GM23338 (cell line): ENCODE measurements at regions not wholly inside any gene's neighbourhood (a gene's known extent, or its start where the extent isn't known, plus 50 kb on each side); places are given as distances from the start of the nearest gene placed in this dataset.
A peak's percentile ranks its signal among the peaks of the same experiment; 100 is the strongest.

Source experiments
- ATAC-seq: fragments of 200-7000 bp; cut with Tn5 transposase; 3 replicates; pipeline ENCODE4 v1.9.1; 2020
- DNase-seq: peaks from one replicate; pipeline ENCODE4 v3.0.0-alpha.2; 2015; ENCODE audit warnings: low spot score
- H2AFZ ChIP-seq: fragments of 200-600 bp; sonication (generic); 2 replicates; pipeline ENCODE4 v1.8.0; 2016; ENCODE audit warnings: antibody characterized with exemption, mild to moderate bottlenecking, moderate library complexity
- H3F3A ChIP-seq: fragments of 200-600 bp; sonication (generic); replicated peaks from 2 replicates; pipeline ENCODE4 v1.8.0; 2017; ENCODE audit warnings: antibody characterized with exemption, mixed run types, low read depth
- H3K27ac ChIP-seq: fragments of 200-600 bp; sonication (generic); 2 replicates; pipeline ENCODE4 v1.6.1; 2016; ENCODE audit warnings: low read depth
- H3K27me3 ChIP-seq: fragments of 200-600 bp; sonication (generic); 2 replicates; pipeline ENCODE4 v1.8.0; 2016; ENCODE audit warnings: mild to moderate bottlenecking, mixed run types, moderate library complexity; ENCODE audit not compliant: insufficient read depth
- H3K36me3 ChIP-seq: fragments of 200-600 bp; sonication (generic); 2 replicates; pipeline ENCODE4 v1.8.0; 2016; ENCODE audit warnings: mild to moderate bottlenecking; ENCODE audit not compliant: insufficient read depth
- H3K4me1 ChIP-seq: fragments of 200-600 bp; sonication (generic); 2 replicates; pipeline ENCODE4 v1.8.0; 2016; ENCODE audit warnings: mild to moderate bottlenecking, moderate library complexity; ENCODE audit not compliant: insufficient read depth
- H3K4me2 ChIP-seq: fragments of 200-600 bp; sonication (generic); 2 replicates; pipeline ENCODE4 v1.7.1; 2017; ENCODE audit warnings: mixed run types
- H3K4me3 ChIP-seq: fragments of 200-600 bp; sonication (generic); 2 replicates; pipeline ENCODE4 v1.6.1; 2016; ENCODE audit warnings: mixed run types
- H3K79me2 ChIP-seq: fragments of 200-600 bp; sonication (generic); replicated peaks from 2 replicates; pipeline ENCODE4 v1.8.0; 2017; ENCODE audit warnings: mild to moderate bottlenecking; ENCODE audit not compliant: insufficient read depth
- H3K9me2 ChIP-seq: fragments of 200-600 bp; sonication (generic); 2 replicates; pipeline ENCODE4 v1.8.0; 2017; ENCODE audit not compliant: insufficient read depth
- H4K20me1 ChIP-seq: fragments of 200-600 bp; sonication (generic); replicated peaks from 2 replicates; pipeline ENCODE4 v1.8.0; 2017; ENCODE audit warnings: mild to moderate bottlenecking; ENCODE audit not compliant: insufficient read depth
- H3K27ac Mint-ChIP-seq: 2 replicates; pipeline ENCODE4 v1.8.0; 2020; ENCODE audit warnings: inconsistent platforms, mild to moderate bottlenecking, moderate library complexity, mixed read lengths
- H3K27me3 Mint-ChIP-seq: 3 replicates; pipeline ENCODE4 v1.8.0; 2022; ENCODE audit warnings: low read depth, mild to moderate bottlenecking, moderate library complexity, mixed read lengths, inconsistent platforms; ENCODE audit not compliant: insufficient read depth, poor library complexity
- H3K36me3 Mint-ChIP-seq: 3 replicates; pipeline ENCODE4 v1.8.0; 2021; ENCODE audit warnings: low read depth, mild to moderate bottlenecking, inconsistent platforms, moderate library complexity, mixed read lengths
- H3K4me1 Mint-ChIP-seq: 3 replicates; pipeline ENCODE4 v1.8.0; 2020; ENCODE audit warnings: mild to moderate bottlenecking, inconsistent platforms, mixed read lengths
- H3K4me3 Mint-ChIP-seq: 3 replicates; pipeline ENCODE4 v1.8.0; 2021; ENCODE audit warnings: moderate library complexity, mild to moderate bottlenecking, inconsistent platforms, mixed read lengths
- H3K9me3 Mint-ChIP-seq: 3 replicates; pipeline ENCODE4 v1.8.0; 2020; ENCODE audit warnings: moderate library complexity, mild to moderate bottlenecking, inconsistent platforms, mixed read lengths
- CREB1 ChIP-seq: fragments of 250-450 bp; sonication (Bioruptor Pico); IDR thresholded peaks from 2 replicates; pipeline ENCODE4 v1.5.0; 2020; ENCODE audit warnings: low read depth, mild to moderate bottlenecking, moderate library complexity
- EZH2 ChIP-seq: fragments of 200-600 bp; sonication (generic); IDR thresholded peaks from one replicate; pipeline ENCODE4 v1.8.0; 2017; ENCODE audit warnings: antibody characterized with exemption, mild to moderate bottlenecking, low read depth; ENCODE audit not compliant: unreplicated experiment
- EZH2phosphoT487 ChIP-seq: fragments of 200-600 bp; sonication (generic); IDR thresholded peaks from one replicate; pipeline ENCODE4 v1.8.1; 2018; ENCODE audit warnings: antibody characterized with exemption; ENCODE audit not compliant: unreplicated experiment
- JUNB ChIP-seq: IDR thresholded peaks from one replicate; pipeline ENCODE4 v1.6.1; 2016; ENCODE audit warnings: antibody characterized with exemption; ENCODE audit not compliant: unreplicated experiment
- NANOG ChIP-seq: IDR thresholded peaks from 2 replicates; pipeline ENCODE4 v1.6.1; 2016; ENCODE audit warnings: antibody characterized with exemption, borderline replicate concordance
- POLR2AphosphoS5 ChIP-seq: IDR thresholded peaks from 2 replicates; pipeline ENCODE4 v1.6.1; 2016; ENCODE audit warnings: antibody characterized with exemption, low read depth
- STAT1 ChIP-seq: IDR thresholded peaks from one replicate; pipeline ENCODE4 v1.6.1; 2016; ENCODE audit warnings: antibody characterized with exemption; ENCODE audit not compliant: unreplicated experiment
- ZNF114 ChIP-seq: fragments of 250-450 bp; sonication (Bioruptor Pico); IDR thresholded peaks from 2 replicates; pipeline ENCODE4 v1.5.0; 2020; ENCODE audit warnings: mild to moderate bottlenecking, moderate library complexity
- ZNF331 ChIP-seq: fragments of 250-450 bp; sonication (Bioruptor Pico); IDR thresholded peaks from 2 replicates; pipeline ENCODE4 v1.5.0; 2020; ENCODE audit warnings: low read depth, mild to moderate bottlenecking, moderate library complexity
- TF ChIP-seq, protein P1 (sequence below): IDR thresholded peaks from one replicate; pipeline ENCODE4 v1.6.1; 2018; ENCODE audit warnings: antibody characterized with exemption; ENCODE audit not compliant: unreplicated experiment
- TF ChIP-seq, protein P2 (sequence below): IDR thresholded peaks from 2 replicates; pipeline ENCODE4 v1.6.1; 2016; ENCODE audit warnings: antibody characterized with exemption
- TF ChIP-seq, protein P3 (sequence below), 2 experiments: fragments of 200-600 bp in 1 of 2; sonication (generic) in 1 of 2; conservative IDR thresholded peaks; 2 replicates each; pipeline versions ENCODE4 v1.5.1 to v1.6.1; 2016 to 2017; ENCODE audit warnings: antibody characterized with exemption in 2 of 2, low read depth in 2 of 2, mild to moderate bottlenecking in 2 of 2, moderate library complexity in 1 of 2
- TF ChIP-seq, protein P4 (sequence below): fragments of 250-450 bp; sonication (Bioruptor Pico); IDR thresholded peaks from 2 replicates; pipeline ENCODE4 v1.5.0; 2020; ENCODE audit warnings: mild to moderate bottlenecking, moderate library complexity

DNA sequence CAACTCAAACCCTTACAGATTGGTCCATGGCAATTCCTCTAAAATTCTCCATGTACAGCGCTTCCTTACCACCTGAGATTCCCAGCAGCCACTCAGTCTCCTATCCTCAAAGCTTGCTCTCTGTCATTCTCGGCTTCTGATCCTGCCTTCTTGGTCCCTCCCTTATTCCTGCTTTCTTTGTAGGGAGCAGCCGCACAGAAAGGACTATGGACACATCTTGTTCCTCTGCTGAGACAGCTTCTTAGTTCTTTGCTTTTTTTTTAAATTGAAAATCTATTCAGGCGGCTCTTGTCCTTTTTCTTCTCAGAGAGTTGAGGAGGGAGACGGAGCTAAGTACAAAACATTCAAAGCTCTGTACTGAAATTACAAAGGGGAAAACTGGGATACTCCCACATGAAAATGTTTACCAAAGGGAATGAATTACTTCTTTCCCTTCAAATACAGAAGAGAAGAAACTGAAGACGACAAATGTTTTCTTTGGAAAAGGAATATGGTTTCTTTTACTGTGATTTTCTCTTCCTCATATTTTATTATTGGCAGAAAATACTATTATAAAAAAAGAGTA is 285.1 kb downstream of the IL20RB start:
- DNase-seq (no peak), ATAC-seq (no peak)
- Histone ChIP-seq H3K27me3 (no peaks in the 10 kb centered on the region), H3K4me3 (no peak overlapping the region), H3K27ac (no peak overlapping the region), H3K9me2 (0 out of 2 replicates have a peak, but pooled peaks cover 9% of the 10 kb centered on the region), H3F3A (no peaks in the 10 kb centered on the region), H3K79me2 (no peaks in the 10 kb centered on the region), H4K20me1 (no peaks in the 10 kb centered on the region), H3K4me1 (no peaks in the 10 kb centered on the region), H3K36me3 (no peaks in the 10 kb centered on the region), H2AFZ (peak overlapping the region; percentile 81; the same call in 1 of the 2 replicates), H3K4me2 (no peak overlapping the region)
- TF ChIP-seq EZH2phosphoT487 (no peak), CREB1 (no peak), ZNF114 (CRISPR knock-in tag) (no peak), ZNF331 (CRISPR knock-in tag) (no peak), POLR2AphosphoS5 (no peak), JUNB (no peak), STAT1 (no peak), EZH2 (no peak), NANOG (no peak)
- TF ChIP-seq, protein P1, sequence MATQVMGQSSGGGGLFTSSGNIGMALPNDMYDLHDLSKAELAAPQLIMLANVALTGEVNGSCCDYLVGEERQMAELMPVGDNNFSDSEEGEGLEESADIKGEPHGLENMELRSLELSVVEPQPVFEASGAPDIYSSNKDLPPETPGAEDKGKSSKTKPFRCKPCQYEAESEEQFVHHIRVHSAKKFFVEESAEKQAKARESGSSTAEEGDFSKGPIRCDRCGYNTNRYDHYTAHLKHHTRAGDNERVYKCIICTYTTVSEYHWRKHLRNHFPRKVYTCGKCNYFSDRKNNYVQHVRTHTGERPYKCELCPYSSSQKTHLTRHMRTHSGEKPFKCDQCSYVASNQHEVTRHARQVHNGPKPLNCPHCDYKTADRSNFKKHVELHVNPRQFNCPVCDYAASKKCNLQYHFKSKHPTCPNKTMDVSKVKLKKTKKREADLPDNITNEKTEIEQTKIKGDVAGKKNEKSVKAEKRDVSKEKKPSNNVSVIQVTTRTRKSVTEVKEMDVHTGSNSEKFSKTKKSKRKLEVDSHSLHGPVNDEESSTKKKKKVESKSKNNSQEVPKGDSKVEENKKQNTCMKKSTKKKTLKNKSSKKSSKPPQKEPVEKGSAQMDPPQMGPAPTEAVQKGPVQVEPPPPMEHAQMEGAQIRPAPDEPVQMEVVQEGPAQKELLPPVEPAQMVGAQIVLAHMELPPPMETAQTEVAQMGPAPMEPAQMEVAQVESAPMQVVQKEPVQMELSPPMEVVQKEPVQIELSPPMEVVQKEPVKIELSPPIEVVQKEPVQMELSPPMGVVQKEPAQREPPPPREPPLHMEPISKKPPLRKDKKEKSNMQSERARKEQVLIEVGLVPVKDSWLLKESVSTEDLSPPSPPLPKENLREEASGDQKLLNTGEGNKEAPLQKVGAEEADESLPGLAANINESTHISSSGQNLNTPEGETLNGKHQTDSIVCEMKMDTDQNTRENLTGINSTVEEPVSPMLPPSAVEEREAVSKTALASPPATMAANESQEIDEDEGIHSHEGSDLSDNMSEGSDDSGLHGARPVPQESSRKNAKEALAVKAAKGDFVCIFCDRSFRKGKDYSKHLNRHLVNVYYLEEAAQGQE = no peak
- TF ChIP-seq, protein P2, sequence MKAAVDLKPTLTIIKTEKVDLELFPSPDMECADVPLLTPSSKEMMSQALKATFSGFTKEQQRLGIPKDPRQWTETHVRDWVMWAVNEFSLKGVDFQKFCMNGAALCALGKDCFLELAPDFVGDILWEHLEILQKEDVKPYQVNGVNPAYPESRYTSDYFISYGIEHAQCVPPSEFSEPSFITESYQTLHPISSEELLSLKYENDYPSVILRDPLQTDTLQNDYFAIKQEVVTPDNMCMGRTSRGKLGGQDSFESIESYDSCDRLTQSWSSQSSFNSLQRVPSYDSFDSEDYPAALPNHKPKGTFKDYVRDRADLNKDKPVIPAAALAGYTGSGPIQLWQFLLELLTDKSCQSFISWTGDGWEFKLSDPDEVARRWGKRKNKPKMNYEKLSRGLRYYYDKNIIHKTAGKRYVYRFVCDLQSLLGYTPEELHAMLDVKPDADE = no peak
- TF ChIP-seq, protein P3, sequence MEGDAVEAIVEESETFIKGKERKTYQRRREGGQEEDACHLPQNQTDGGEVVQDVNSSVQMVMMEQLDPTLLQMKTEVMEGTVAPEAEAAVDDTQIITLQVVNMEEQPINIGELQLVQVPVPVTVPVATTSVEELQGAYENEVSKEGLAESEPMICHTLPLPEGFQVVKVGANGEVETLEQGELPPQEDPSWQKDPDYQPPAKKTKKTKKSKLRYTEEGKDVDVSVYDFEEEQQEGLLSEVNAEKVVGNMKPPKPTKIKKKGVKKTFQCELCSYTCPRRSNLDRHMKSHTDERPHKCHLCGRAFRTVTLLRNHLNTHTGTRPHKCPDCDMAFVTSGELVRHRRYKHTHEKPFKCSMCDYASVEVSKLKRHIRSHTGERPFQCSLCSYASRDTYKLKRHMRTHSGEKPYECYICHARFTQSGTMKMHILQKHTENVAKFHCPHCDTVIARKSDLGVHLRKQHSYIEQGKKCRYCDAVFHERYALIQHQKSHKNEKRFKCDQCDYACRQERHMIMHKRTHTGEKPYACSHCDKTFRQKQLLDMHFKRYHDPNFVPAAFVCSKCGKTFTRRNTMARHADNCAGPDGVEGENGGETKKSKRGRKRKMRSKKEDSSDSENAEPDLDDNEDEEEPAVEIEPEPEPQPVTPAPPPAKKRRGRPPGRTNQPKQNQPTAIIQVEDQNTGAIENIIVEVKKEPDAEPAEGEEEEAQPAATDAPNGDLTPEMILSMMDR (conservative IDR thresholded peaks at IDR 0.05; ENCODE audit: low read depth in 2 of 2) = no peak
- TF ChIP-seq, protein P4, sequence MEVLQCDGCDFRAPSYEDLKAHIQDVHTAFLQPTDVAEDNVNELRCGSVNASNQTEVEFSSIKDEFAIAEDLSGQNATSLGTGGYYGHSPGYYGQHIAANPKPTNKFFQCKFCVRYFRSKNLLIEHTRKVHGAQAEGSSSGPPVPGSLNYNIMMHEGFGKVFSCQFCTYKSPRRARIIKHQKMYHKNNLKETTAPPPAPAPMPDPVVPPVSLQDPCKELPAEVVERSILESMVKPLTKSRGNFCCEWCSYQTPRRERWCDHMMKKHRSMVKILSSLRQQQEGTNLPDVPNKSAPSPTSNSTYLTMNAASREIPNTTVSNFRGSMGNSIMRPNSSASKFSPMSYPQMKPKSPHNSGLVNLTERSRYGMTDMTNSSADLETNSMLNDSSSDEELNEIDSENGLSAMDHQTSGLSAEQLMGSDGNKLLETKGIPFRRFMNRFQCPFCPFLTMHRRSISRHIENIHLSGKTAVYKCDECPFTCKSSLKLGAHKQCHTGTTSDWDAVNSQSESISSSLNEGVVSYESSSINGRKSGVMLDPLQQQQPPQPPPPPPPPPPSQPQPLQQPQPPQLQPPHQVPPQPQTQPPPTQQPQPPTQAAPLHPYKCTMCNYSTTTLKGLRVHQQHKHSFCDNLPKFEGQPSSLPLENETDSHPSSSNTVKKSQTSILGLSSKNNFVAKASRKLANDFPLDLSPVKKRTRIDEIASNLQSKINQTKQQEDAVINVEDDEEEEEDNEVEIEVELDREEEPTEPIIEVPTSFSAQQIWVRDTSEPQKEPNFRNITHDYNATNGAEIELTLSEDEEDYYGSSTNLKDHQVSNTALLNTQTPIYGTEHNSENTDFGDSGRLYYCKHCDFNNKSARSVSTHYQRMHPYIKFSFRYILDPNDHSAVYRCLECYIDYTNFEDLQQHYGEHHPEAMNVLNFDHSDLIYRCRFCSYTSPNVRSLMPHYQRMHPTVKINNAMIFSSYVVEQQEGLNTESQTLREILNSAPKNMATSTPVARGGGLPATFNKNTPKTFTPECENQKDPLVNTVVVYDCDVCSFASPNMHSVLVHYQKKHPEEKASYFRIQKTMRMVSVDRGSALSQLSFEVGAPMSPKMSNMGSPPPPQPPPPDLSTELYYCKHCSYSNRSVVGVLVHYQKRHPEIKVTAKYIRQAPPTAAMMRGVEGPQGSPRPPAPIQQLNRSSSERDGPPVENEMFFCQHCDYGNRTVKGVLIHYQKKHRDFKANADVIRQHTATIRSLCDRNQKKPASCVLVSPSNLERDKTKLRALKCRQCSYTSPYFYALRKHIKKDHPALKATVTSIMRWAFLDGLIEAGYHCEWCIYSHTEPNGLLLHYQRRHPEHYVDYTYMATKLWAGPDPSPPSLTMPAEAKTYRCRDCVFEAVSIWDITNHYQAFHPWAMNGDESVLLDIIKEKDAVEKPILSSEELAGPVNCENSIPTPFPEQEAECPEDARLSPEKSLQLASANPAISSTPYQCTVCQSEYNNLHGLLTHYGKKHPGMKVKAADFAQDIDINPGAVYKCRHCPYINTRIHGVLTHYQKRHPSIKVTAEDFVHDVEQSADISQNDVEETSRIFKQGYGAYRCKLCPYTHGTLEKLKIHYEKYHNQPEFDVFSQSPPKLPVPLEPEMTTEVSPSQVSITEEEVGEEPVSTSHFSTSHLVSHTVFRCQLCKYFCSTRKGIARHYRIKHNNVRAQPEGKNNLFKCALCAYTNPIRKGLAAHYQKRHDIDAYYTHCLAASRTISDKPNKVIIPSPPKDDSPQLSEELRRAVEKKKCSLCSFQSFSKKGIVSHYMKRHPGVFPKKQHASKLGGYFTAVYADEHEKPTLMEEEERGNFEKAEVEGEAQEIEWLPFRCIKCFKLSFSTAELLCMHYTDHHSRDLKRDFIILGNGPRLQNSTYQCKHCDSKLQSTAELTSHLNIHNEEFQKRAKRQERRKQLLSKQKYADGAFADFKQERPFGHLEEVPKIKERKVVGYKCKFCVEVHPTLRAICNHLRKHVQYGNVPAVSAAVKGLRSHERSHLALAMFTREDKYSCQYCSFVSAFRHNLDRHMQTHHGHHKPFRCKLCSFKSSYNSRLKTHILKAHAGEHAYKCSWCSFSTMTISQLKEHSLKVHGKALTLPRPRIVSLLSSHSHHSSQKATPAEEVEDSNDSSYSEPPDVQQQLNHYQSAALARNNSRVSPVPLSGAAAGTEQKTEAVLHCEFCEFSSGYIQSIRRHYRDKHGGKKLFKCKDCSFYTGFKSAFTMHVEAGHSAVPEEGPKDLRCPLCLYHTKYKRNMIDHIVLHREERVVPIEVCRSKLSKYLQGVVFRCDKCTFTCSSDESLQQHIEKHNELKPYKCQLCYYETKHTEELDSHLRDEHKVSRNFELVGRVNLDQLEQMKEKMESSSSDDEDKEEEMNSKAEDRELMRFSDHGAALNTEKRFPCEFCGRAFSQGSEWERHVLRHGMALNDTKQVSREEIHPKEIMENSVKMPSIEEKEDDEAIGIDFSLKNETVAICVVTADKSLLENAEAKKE (CRISPR knock-in tag) = no peak
- no peaks in the 10 kb centered on the region for H3K9me3 Mint-ChIP-seq
- H3K27me3 Mint-ChIP-seq = no peaks in the 10 kb centered on the region
- no peak overlapping the region for H3K4me3 Mint-ChIP-seq
- no peak overlapping the region for H3K27ac Mint-ChIP-seq
- no peaks in the 10 kb centered on the region for H3K36me3 Mint-ChIP-seq
- no peaks in the 10 kb centered on the region for H3K4me1 Mint-ChIP-seq
